ENCODE measurements at regions not wholly inside any gene's neighbourhood (a gene's known extent, or its start where the extent isn't known, plus 50 kb on each side); places are given as distances from the start of the nearest gene placed in this dataset.

- Mint-ChIP-seq H3K27me3 (ENCODE audit: low read depth) (no peaks in the 10 kb centered on the region), H3K27ac (no peak overlapping the region), H3K36me3 (no peaks in the 10 kb centered on the region), H3K4me3 (no peak overlapping the region), H3K9me3 (no peaks in the 10 kb centered on the region), H3K4me1 (peaks cover 4% of the 10 kb centered on the region; the same call in 1 of the 2 replicates)
- no peak for TF ChIP-seq CTCF (IDR thresholded peaks at IDR 0.05)
- no peak for TF ChIP-seq E2F1 (CRISPR knock-in tag; IDR thresholded peaks at IDR 0.05)
- TF ChIP-seq PREB (CRISPR knock-in tag; IDR thresholded peaks at IDR 0.05; ENCODE audit: borderline replicate concordance) = no peak
- no peak for TF ChIP-seq ZNF425 (CRISPR knock-in tag; conservative IDR thresholded peaks at IDR 0.05)
- TF ChIP-seq FOXJ3 (CRISPR knock-in tag; IDR thresholded peaks at IDR 0.05; ENCODE audit: borderline replicate concordance) = no peak
- no peak for TF ChIP-seq HMGXB4 (CRISPR knock-in tag; IDR thresholded peaks at IDR 0.05)
- TF ChIP-seq GABPB1 (CRISPR knock-in tag; IDR thresholded peaks at IDR 0.05) = no peak
- no peak for TF ChIP-seq NFATC4 (CRISPR knock-in tag; IDR thresholded peaks at IDR 0.05)
- TF ChIP-seq IRF2 (CRISPR knock-in tag; IDR thresholded peaks at IDR 0.05; ENCODE audit: borderline replicate concordance, low read depth) = no peak
- TF ChIP-seq RORB (CRISPR knock-in tag; IDR thresholded peaks at IDR 0.05) = no peak
- CTCF ChIA-PET = no interaction called here
- DNase-seq (ENCODE audit: low spot score) (no peak), ATAC-seq (no peak)
- POLR2A ChIA-PET = no interaction called here
Measured at GRCh38 chr3:110383356-110383755, 688.3 kb upstream of the NECTIN3 start.

- no peaks in the 10 kb centered on the region for H3K9me3 Mint-ChIP-seq
- no peak for ATAC-seq
- POLR2A ChIA-PET = no interaction called here
- TF ChIP-seq ZNF121 (CRISPR knock-in tag; IDR thresholded peaks at IDR 0.05) (no peak), NFE2L1 (CRISPR knock-in tag; IDR thresholded peaks at IDR 0.05) (no peak), E2F4 (CRISPR knock-in tag; IDR thresholded peaks at IDR 0.05; ENCODE audit: borderline replicate concordance, low read depth) (no peak), ZBTB43 (CRISPR knock-in tag; IDR thresholded peaks at IDR 0.05) (no peak), ZNF423 (CRISPR knock-in tag; IDR thresholded peaks at IDR 0.05) (no peak), ZNF396 (CRISPR knock-in tag; IDR thresholded peaks at IDR 0.05; ENCODE audit: borderline replicate concordance) (no peak), FOXP1 (CRISPR knock-in tag; IDR thresholded peaks at IDR 0.05; ENCODE audit: borderline replicate concordance) (no peak), EMX1 (CRISPR knock-in tag; IDR thresholded peaks at IDR 0.05) (no peak), CTCF (IDR thresholded peaks at IDR 0.05) (no peak), FOXJ3 (CRISPR knock-in tag; IDR thresholded peaks at IDR 0.05; ENCODE audit: borderline replicate concordance) (no peak)
Measured at GRCh38 chr3:110384601-110385000, 687.0 kb upstream of the NECTIN3 start.

More at GRCh38 chr3:110384601-110385000, 687.0 kb upstream of the NECTIN3 start:
- Mint-ChIP-seq H3K27ac (no peak overlapping the region), H3K36me3 (no peaks in the 10 kb centered on the region), H3K4me1 (peaks cover 11% of the 10 kb centered on the region), H3K4me3 (no peak overlapping the region), H3K27me3 (ENCODE audit: low read depth) (no peaks in the 10 kb centered on the region)
- CTCF ChIA-PET = no interaction called here
- no peak for DNase-seq (ENCODE audit: low spot score)

Measured in WTC11 (cell line).